Sigmoid colon (tissue), 4 donors: ENCODE measurements at regions not wholly inside any gene's neighbourhood (a gene's known extent, or its start where the extent isn't known, plus 50 kb on each side); places are given as distances from the start of the nearest gene placed in this dataset.

Source experiments
- CTCF ChIP-seq, 4 experiments: fragments of 450-650 bp in 3 of 4; fragments of 200-600 bp in 1 of 4; IDR thresholded peaks; one replicate each; pipeline ENCODE4 v1.5.1; 2016 to 2019; ENCODE audit warnings: antibody characterized with exemption in 4 of 4, mild to moderate bottlenecking in 3 of 4, moderate library complexity in 2 of 4
- EP300 ChIP-seq, 4 donors: sonication (generic); formaldehyde crosslinking; IDR thresholded peaks; one replicate each; pipeline ENCODE4 v1.6.1; 2017; ENCODE audit warnings: antibody characterized with exemption in 4 of 4
- POLR2A ChIP-seq, 2 donors: fragments of 450-650 bp; IDR thresholded peaks; one replicate each; pipeline ENCODE4 v1.6.1; 2016; ENCODE audit warnings: antibody characterized with exemption in 2 of 2, mild to moderate bottlenecking in 2 of 2, moderate library complexity in 2 of 2

GRCh38 chr5:114250536-114250935 is 111.3 kb upstream of the KCNN2 start:
- TF ChIP-seq CTCF (IDR thresholded peaks at IDR 0.05) (no peak), EP300 (IDR thresholded peaks at IDR 0.05) (no peak), POLR2A (IDR thresholded peaks at IDR 0.05) (no peak)
